Fibroblast of the conjunctiva (primary cell): ENCODE measurements at regions not wholly inside any gene's neighbourhood (a gene's known extent, or its start where the extent isn't known, plus 50 kb on each side); places are given as distances from the start of the nearest gene placed in this dataset.
A peak's percentile ranks its signal among the peaks of the same experiment; 100 is the strongest.
"Not testable (repeated sequence)": the region's sequence is repeated elsewhere in the genome, so short reads cannot be mapped to it uniquely, and the experiment has no call there.

Experiments used
- DNase-seq: peaks from one replicate; pipeline ENCODE4 v3.0.0-alpha.2; 2010; ENCODE audit warnings: low read depth

DNA sequence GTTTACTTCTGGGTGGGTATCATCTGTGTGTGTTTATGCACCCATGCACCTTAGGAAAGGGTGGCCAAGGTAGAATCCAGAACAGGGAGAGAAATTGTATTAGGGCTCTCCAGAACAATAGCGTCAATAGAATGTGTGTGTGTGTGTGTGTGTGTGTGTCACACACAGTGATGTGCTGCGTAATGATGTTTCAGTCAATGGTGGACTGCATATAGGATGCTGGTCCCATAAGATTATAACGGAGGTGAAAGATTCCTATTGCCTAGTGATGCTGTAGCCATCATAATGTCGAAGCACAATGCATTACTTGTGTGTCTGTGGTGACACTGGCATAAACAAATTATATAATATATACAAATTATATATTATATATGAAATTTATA is 69.3 kb upstream of the PRR23C start:
- no peak for DNase-seq

- not testable (repeated sequence) for DNase-seq
Measured at GRCh38 chr3:139116631-139117030, 71.9 kb upstream of the PRR23C start.

GRCh38 chr3:139117136-139117675 is 72.5 kb upstream of the PRR23C start:
- no peak for DNase-seq

DNA sequence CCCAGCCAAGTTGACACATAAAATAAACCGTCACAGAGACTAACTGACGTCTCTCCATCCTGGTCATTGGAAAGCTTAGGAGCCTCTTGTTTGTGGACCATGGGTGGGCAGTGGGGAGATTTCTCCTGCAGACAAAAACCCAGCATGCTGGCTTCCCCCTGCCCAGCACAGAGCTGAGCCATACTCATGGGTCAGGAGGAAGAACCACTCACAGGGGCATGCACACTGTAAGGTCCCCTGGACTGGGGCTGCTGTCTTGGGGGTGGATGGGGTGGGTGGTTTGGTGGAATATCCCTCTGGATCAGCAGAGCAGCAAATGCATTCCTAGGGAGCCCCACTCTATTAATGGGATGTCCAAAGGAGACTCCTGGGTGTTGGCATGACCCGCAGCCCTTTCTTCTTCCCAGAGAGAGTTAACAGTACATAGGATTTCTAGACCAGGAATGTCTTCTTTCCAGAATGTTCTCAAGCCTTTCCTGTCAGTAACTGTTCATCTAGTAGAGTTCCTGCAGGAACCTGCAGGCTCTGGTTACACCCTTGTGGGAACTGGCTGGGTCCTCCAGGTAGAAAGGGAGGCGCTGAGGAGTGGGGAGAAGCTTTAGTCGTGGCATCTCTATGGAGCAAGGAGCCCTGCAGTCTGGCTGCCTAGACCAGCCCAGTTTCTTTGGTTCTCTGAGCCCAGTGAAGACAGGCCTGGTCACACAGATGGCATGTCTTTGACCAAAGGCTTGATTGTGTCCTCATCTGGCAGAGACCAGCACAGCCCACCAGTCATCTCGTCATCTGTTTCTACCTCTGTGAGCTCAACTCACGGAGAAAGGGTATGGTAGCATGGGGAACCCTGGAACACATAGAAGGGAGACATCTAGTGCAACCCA is 73.4 kb upstream of the PRR23C start:
- no peak for DNase-seq

GRCh38 chr3:139118835-139119234 is 74.1 kb upstream of the PRR23C start:
- DNase-seq: no peak

- DNase-seq: no peak
Measured at GRCh38 chr3:139119331-139120025, 74.8 kb upstream of the PRR23C start.

- DNase-seq: peak; percentile 65
Measured at GRCh38 chr3:139120086-139121056, 75.7 kb upstream of the PRR23C start.

DNA sequence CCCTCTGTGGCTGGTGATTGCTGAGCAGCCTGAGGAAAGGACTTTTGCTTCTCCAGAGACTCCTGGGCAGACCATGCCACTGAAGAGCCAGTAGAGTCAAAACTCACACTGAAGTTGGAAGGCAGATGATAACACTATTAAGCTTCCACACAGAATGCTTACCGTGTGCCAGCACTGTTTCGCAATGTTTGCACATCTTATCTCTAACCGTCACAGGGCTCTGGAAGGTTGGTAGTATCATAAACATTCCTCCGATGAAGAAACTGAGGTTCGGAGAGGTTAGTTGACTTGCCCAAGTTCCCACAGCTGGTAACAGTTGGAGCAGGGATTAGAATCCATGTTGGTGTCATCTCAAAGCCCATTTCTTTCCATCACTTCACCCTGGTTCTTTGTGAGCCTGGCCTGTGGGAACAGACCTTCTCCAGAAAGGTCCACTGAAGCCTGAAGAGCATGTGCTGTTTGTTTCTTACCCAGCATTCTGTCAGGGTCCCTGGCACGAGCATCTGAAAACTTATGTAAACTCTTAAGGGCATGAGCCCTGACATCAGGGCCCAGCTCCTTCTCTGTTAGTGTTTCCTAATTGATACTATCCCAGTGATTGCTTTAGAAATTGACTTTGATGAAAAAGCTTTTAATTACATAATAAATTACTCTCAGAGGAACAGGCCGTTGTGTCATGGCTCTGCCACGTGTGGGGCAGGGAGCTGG is 77.0 kb upstream of the PRR23C start:
- DNase-seq: no peak

DNA sequence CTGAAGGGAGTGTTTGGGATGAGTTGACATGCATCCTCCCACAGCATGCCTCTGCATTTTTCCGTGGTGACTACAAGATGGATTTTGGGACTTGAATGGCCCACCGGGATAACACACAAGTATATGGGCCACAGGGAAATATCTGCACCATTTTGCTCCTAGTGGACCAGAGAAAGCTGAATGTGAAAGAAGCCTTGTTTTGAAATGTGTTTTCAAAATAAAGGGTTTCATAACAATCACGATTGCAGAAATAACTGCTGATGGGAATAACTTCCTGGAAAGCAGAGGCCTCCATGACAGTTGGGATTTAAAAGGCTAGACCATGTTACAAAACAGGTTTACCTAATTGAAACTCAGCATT is 77.5 kb upstream of the PRR23C start:
- no peak for DNase-seq

DNA sequence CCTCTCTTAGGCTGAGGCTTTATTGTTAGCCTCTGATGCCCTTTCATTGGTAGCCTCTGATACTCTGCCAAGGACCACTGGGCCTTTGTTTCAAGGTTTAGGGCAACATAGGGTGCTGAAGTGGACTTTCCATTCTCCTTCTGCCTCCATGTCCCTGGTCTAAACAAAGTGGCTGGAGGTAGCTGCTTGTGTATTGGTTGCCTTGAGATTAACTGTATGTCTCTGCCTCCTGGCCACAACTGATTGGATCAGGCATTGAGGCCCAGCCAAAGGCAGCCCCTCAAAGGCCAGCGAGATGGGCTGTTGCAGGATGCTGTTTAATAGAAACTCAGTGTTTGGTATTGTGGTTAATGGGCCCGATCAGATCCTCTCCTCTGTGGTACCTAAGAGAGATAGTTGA is 77.9 kb upstream of the PRR23C start:
- no peak for DNase-seq

GRCh38 chr3:139123377-139124095 is 78.8 kb upstream of the PRR23C start:
- no peak for DNase-seq

- DNase-seq: no peak
Measured at GRCh38 chr3:139124197-139124596, 79.5 kb upstream of the PRR23C start.

- DNase-seq: peak; percentile 31
Measured at GRCh38 chr3:139127101-139127500, 82.4 kb upstream of the PRR23C start.

DNA sequence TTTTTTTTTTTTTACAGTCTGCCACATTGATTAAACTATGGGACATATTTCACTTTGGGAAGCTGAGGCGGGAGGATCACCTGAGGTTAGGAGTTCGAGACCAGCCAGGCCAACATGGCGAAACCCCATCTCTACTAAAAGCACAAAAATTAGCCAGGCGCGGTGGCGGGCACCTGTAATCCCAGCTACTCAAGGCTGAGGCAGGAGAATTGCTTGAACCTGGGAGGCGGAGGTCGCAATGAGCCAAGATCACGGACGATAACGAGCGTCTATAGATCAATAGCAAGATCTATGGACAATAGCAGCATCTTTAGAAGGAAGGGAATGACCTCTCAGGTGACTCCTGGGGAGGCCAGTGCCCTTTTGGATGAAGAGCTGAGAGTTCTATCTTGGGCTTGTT is 82.9 kb upstream of the PRR23C start:
- DNase-seq: not testable (repeated sequence)

DNA sequence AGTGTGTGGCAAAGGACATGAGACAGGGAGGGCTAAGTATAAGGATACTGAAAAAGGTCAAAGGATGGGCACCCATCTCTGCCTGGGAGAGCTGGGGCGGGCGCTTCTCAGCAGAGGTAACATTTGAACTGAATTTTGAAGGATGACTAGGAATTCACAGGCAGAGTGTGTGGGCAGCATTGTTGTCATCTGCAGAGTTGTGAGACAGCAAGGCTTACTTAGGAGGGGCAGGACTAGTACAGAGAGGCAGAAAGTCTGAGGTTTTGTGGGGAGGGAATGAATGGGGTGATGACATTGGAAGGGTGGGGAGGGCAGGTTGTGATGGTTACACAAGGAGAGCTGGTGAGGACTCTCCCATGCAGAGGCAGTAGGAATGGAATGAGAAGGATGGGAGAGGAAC is 84.1 kb upstream of the PRR23C start:
- DNase-seq: no peak

DNA sequence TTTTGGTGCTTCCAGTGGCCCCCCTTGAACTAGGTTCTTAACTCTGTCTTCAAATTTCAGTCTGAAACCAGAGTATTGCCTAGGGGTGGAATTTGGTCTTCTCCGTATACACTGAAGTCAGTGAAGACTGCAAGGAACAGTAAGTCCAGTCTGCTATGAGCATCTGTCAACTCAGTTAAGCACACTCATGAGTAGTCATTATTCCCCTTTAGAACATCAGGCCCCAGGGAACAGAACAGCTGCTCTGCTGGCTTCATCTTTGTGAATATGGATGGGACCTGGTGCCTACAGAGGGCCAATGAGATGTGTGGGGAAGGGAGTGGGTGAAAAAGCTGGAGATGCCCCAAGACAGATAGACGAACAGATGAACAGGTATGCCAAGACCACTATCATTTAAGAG is 85.2 kb upstream of the PRR23C start:
- no peak for DNase-seq

GRCh38 chr3:139130390-139131140 is 85.9 kb upstream of the PRR23C start:
- DNase-seq: no peak

GRCh38 chr3:139131951-139132350 is 87.3 kb upstream of the PRR23C start:
- DNase-seq: no peak

DNA sequence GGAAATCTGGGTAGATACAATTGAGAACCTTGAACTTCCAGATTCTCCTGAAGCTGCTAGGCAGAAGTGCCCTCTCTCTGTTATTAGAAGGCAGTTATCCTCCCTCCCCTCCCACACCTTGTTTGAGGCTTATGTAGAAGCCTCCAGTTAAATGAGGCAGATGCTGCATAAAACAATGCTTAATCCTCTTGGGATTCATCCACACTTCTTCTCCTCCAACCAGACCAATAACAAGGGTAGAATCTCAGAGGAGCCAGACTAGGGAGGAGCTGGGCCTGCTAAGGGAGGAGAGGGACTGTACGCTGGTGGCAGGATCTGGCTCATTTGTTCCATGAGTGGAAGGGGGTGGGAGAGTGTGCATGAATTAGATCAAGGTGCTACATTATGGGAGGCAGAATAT is 88.3 kb upstream of the PRR23C start:
- DNase-seq: no peak
